Endothelial cell (in vitro differentiated cells): ENCODE measurements at regions not wholly inside any gene's neighbourhood (a gene's known extent, or its start where the extent isn't known, plus 50 kb on each side); places are given as distances from the start of the nearest gene placed in this dataset.
"Not testable (repeated sequence)": the region's sequence is repeated elsewhere in the genome, so short reads cannot be mapped to it uniquely, and the experiment has no call there.

Experiments used
- DNase-seq: peaks from one replicate; pipeline ENCODE4 v3.0.0; 2021; ENCODE audit warnings: low spot score
- H3K27ac Mint-ChIP-seq: one replicate; pipeline ENCODE4 v1.8.0; 2021; ENCODE audit warnings: mixed read lengths, inconsistent platforms; ENCODE audit not compliant: unreplicated experiment
- H3K27me3 Mint-ChIP-seq: one replicate; pipeline ENCODE4 v1.8.0; 2021; ENCODE audit warnings: mild to moderate bottlenecking, moderate library complexity, mixed read lengths, inconsistent platforms; ENCODE audit not compliant: unreplicated experiment
- H3K36me3 Mint-ChIP-seq: one replicate; pipeline ENCODE4 v1.8.0; 2021; ENCODE audit warnings: mild to moderate bottlenecking, low read depth, mixed read lengths, inconsistent platforms; ENCODE audit not compliant: unreplicated experiment
- H3K4me1 Mint-ChIP-seq: one replicate; pipeline ENCODE4 v1.8.0; 2021; ENCODE audit warnings: mild to moderate bottlenecking, mixed read lengths, inconsistent platforms; ENCODE audit not compliant: unreplicated experiment
- H3K4me3 Mint-ChIP-seq: one replicate; pipeline ENCODE4 v1.8.0; 2021; ENCODE audit warnings: mild to moderate bottlenecking, mixed read lengths, inconsistent platforms; ENCODE audit not compliant: unreplicated experiment
- H3K9me3 Mint-ChIP-seq: one replicate; pipeline ENCODE4 v1.8.0; 2021; ENCODE audit warnings: mixed read lengths, inconsistent platforms; ENCODE audit not compliant: unreplicated experiment
- TF ChIP-seq, protein P1 (sequence below): fragments of 200-600 bp; sonication (generic); IDR thresholded peaks from one replicate; pipeline ENCODE4 v1.5.0; 2021; ENCODE audit warnings: antibody characterized with exemption; ENCODE audit not compliant: unreplicated experiment

DNA sequence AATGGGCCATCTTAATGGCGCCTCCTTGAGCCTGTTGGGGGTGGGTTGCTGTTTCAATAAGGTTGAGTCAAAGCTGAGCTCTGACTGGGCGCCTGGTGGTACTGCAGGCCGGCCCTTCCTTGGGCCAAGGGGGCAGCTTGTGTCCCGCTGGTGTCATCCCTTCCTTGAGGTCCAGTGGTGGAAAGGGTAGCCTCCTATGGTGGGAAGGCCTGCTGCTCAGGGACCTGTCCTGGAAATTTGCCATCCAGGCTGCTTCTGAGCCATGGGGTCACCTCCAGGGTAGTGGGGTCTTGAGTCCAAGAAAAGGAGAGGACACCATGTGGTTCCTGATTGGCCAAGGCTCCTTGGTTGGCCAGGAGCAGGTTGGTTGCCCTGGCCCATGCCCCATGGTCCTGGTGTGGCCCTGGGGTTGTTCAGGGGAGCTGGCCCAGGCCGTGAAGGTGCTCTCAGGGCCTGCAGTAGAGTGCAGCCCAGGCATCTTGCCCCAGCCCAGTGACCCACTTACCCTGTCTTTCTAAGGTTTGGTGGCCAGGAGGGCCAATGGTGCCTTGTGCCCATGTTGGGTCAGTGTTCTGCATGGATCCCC lies 188.7 kb downstream of the UBE3A start:
- TF ChIP-seq, protein P1, sequence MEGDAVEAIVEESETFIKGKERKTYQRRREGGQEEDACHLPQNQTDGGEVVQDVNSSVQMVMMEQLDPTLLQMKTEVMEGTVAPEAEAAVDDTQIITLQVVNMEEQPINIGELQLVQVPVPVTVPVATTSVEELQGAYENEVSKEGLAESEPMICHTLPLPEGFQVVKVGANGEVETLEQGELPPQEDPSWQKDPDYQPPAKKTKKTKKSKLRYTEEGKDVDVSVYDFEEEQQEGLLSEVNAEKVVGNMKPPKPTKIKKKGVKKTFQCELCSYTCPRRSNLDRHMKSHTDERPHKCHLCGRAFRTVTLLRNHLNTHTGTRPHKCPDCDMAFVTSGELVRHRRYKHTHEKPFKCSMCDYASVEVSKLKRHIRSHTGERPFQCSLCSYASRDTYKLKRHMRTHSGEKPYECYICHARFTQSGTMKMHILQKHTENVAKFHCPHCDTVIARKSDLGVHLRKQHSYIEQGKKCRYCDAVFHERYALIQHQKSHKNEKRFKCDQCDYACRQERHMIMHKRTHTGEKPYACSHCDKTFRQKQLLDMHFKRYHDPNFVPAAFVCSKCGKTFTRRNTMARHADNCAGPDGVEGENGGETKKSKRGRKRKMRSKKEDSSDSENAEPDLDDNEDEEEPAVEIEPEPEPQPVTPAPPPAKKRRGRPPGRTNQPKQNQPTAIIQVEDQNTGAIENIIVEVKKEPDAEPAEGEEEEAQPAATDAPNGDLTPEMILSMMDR = no peak
- DNase-seq = no peak
- Mint-ChIP-seq H3K9me3 (peaks cover 21% of the 10 kb centered on the region), H3K27ac (no peak overlapping the region), H3K27me3 (peaks cover 11% of the 10 kb centered on the region), H3K4me3 (no peak overlapping the region), H3K36me3 (peaks cover 16% of the 10 kb centered on the region), H3K4me1 (no peaks in the 10 kb centered on the region)

DNA sequence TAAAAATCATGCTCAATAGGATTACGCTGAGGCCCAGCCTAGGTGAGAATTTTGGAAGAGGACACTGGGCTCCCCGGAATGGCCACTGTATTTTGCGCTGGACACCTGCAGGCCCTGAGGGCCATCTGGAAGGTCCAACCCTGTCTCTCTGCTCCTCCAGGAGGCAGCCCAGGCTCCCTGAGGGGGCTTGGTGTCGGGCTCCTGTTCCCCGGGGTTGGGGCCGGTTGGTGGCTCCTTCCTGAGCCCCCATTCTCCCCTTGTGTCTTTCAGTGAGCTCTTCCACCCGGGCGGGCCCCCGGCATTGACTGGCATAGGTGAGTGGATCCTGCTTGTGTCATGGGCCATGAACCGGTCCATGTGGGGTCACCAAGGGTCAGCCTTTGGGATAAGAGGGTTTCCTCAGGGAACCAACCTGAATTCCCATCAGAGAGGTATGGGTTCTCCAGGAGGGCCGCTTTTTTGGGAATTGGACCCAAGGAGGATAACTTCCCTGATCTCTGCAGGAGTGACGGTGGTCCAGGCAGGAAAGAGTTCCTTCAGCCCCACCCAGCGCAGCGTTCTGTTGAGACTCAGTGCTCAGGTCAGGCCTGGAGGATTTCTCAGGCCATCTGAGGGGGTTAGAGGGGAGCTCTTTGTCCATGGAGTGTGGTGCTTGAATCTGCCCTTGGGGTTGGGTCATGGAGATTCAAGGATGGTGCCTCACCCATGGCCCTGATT lies 187.8 kb downstream of the UBE3A start:
- no peak for DNase-seq
- Mint-ChIP-seq H3K36me3 (peaks cover 16% of the 10 kb centered on the region), H3K9me3 (peaks cover 21% of the 10 kb centered on the region), H3K4me1 (no peaks in the 10 kb centered on the region), H3K27ac (no peak overlapping the region), H3K4me3 (no peak overlapping the region), H3K27me3 (peaks cover 9% of the 10 kb centered on the region)
- TF ChIP-seq, protein P1 = no peak

DNA sequence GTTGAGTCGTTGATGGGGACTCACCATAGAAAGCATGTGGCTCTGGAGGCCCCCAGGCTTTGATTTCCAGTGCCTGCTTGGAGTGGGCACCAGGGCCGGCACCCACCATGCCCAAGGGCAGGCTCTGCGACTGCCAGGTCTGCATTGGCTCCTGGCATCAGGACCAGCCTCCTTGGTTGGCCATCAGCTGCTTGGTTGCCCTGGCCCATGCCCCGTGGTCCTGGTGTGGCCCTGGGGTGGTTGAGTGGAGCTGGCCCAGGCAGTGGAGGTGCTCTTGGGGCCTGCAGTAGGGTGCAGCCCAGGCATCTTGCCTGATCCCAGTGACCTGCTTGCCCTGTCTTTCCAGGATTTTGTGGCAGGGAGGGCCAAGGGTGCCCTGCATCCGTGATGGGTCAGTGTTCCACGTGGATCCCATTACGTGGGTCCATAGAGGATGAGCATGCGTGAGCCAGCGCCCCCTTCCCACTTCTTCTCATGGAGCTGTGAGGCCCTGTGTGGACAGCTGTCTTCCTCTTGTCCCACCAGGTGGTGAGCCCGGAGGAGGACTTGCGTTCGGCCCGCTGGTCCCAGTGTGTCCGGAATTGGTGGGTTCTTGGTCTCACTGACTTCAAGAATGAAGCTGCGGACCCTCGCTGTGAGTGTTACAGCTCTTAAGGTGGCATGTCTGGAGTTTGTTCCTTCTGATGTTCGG lies 187.0 kb downstream of the UBE3A start:
- Mint-ChIP-seq H3K4me1 (no peaks in the 10 kb centered on the region), H3K4me3 (peak overlapping the region; percentile 63), H3K27ac (no peak overlapping the region), H3K36me3 (peaks cover 19% of the 10 kb centered on the region), H3K27me3 (peaks cover 9% of the 10 kb centered on the region), H3K9me3 (peaks cover 24% of the 10 kb centered on the region)
- no peak for DNase-seq
- TF ChIP-seq, protein P1 = no peak

DNA sequence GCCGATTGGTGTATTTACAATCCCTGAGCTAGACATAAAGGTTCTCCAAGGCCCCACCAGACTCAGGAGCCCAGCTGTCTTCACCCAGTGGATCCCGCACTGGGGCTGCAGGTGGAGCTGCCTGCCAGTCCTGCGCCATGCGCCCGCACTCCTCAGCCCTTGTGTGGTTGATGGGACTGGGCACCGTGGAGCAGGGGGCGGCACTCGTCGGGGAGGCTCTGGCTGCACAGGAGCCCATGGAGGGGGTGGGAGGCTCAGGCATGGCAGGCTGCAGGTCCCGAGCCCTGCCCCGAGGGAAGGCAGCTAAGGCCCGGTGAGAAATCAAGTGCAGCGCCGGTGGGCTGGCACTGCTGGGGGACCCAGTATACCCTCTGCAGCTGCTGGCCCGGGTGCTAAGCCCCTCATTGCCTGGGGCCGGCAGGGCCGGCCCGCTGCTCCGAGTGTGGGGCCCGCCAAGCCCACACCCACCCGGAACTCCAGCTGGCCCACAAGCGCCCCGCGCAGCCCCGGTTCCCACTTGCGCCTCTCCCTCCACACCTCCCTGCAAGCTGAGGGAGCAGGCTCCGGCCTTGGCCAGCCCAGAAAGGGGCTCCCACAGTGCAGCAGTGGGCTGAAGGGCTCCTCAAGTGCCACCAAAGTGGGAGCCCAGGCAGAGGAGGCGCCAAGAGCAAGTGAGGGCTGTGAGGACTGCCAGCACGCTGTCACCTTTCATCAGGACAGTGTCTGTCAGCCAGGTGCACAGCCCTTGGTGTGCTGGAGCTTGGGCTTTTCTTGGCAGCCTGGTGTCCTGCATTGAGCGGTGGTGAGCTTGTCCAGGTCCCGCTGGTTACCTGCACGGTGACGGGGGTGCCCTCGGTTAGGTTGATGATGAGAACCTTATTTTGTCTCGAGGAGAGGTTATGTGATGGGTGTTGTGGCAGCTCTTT lies 185.5 kb downstream of the UBE3A start:
- not testable (repeated sequence) for DNase-seq, H3K27ac Mint-ChIP-seq, H3K4me3 Mint-ChIP-seq, H3K4me1 Mint-ChIP-seq, H3K27me3 Mint-ChIP-seq
- H3K9me3 Mint-ChIP-seq = peaks cover 25% of the 10 kb centered on the region
- peaks cover 18% of the 10 kb centered on the region for H3K36me3 Mint-ChIP-seq

DNA sequence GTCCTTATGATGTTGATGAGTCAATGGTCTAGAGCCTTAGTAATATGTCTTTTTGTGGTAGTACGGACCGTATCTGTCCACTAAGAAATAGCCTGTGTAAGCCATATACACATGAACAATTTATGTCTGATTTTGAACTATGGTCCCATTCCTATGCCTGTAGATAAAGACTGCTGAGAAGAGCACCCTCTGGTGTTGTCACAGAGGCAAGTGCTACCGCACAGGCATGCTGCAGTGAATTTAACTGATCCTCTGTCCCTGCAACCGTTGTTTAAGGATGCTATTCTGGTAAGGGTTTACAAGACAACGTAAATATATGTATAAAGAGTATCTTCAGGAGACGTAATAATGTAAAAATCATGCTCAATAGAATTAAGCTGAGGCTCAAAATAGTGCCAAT lies 170.7 kb downstream of the UBE3A start:
- DNase-seq = no peak
- H3K36me3 Mint-ChIP-seq = no peaks in the 10 kb centered on the region

More for the DNA sequence above, 170.7 kb downstream of the UBE3A start:
- Mint-ChIP-seq H3K4me3 (no peak overlapping the region), H3K9me3 (no peaks in the 10 kb centered on the region), H3K27me3 (no peaks in the 10 kb centered on the region), H3K27ac (no peak overlapping the region), H3K4me1 (no peaks in the 10 kb centered on the region)
- TF ChIP-seq, protein P1 = no peak
